H9 (cell line): ENCODE measurements at regions not wholly inside any gene's neighbourhood (a gene's known extent, or its start where the extent isn't known, plus 50 kb on each side); places are given as distances from the start of the nearest gene placed in this dataset.

Source experiments
- DNase-seq: peaks from one replicate; pipeline ENCODE4 v3.0.0-alpha.2; 2017
- H2AFZ ChIP-seq: one replicate; pipeline ENCODE4 v1.6.1; 2013; ENCODE audit warnings: mild to moderate bottlenecking, low read length, control low read depth, moderate library complexity
- H2AK5ac ChIP-seq: 2 replicates; pipeline ENCODE4 v1.6.1; 2013; ENCODE audit warnings: low read length, control low read depth, mixed read lengths; ENCODE audit not compliant: insufficient read length
- H2BK120ac ChIP-seq: one replicate; pipeline ENCODE4 v1.6.1; 2013; ENCODE audit warnings: low read depth, mild to moderate bottlenecking, low read length, control low read depth, inconsistent platforms; ENCODE audit not compliant: poor library complexity, severe bottlenecking
- H2BK12ac ChIP-seq: 2 replicates; pipeline ENCODE4 v1.6.1; 2013; ENCODE audit warnings: low read length, control low read depth, mixed read lengths, low read depth; ENCODE audit not compliant: insufficient read length
- H2BK15ac ChIP-seq: 2 replicates; pipeline ENCODE4 v1.6.1; 2013; ENCODE audit warnings: low read depth, low read length, control low read depth
- H2BK20ac ChIP-seq: one replicate; pipeline ENCODE4 v1.6.1; 2013; ENCODE audit warnings: low read depth, mild to moderate bottlenecking, low read length, control low read depth, inconsistent platforms; ENCODE audit not compliant: poor library complexity, severe bottlenecking
- H2BK5ac ChIP-seq: 2 replicates; pipeline ENCODE4 v1.6.1; 2013; ENCODE audit warnings: low read length, control low read depth, mixed read lengths; ENCODE audit not compliant: insufficient read length
- H3K14ac ChIP-seq: 2 replicates; pipeline ENCODE4 v1.6.1; 2013; ENCODE audit warnings: low read length, control low read depth; ENCODE audit not compliant: insufficient read depth
- H3K18ac ChIP-seq: 2 replicates; pipeline ENCODE4 v1.6.1; 2013; ENCODE audit warnings: low read depth, mild to moderate bottlenecking, mixed read lengths, low read length, control low read depth; ENCODE audit not compliant: insufficient read length
- H3K23ac ChIP-seq: 2 replicates; pipeline ENCODE4 v1.6.1; 2013; ENCODE audit warnings: low read length, control low read depth, mixed read lengths, low read depth; ENCODE audit not compliant: insufficient read length
- H3K23me2 ChIP-seq: 2 replicates; pipeline ENCODE4 v1.6.1; 2013; ENCODE audit warnings: low read depth, mild to moderate bottlenecking, mixed read lengths, low read length, control low read depth; ENCODE audit not compliant: insufficient read length, poor library complexity, severe bottlenecking
- H3K27ac ChIP-seq: 2 replicates; pipeline ENCODE4 v1.5.1; 2013; ENCODE audit warnings: low read length, control low read depth, mixed read lengths, low read depth; ENCODE audit not compliant: insufficient read length
- H3K27me3 ChIP-seq: 2 replicates; pipeline ENCODE4 v1.6.1; 2013; ENCODE audit warnings: low read length, control low read depth, inconsistent platforms; ENCODE audit not compliant: insufficient read depth
- H3K4ac ChIP-seq: 2 replicates; pipeline ENCODE4 v1.6.1; 2013; ENCODE audit warnings: low read depth, mild to moderate bottlenecking, control low read depth, inconsistent platforms, low read length, moderate library complexity
- H3K4me1 ChIP-seq: 2 replicates; pipeline ENCODE4 v1.6.1; 2013; ENCODE audit warnings: low read length, control low read depth, inconsistent platforms; ENCODE audit not compliant: insufficient read depth
- H3K4me2 ChIP-seq: 2 replicates; pipeline ENCODE4 v1.6.1; 2013; ENCODE audit warnings: low read length, control low read depth, mixed read lengths; ENCODE audit not compliant: insufficient read length, insufficient read depth
- H3K56ac ChIP-seq: 2 replicates; pipeline ENCODE4 v1.6.1; 2013; ENCODE audit warnings: low read depth, mild to moderate bottlenecking, mixed read lengths, low read length, control low read depth; ENCODE audit not compliant: insufficient read length
- H3K79me1 ChIP-seq: 2 replicates; pipeline ENCODE4 v1.6.1; 2013; ENCODE audit warnings: low read depth, mild to moderate bottlenecking, moderate library complexity, low read length, control low read depth, inconsistent platforms; ENCODE audit not compliant: insufficient read depth, poor library complexity, severe bottlenecking
- H3K79me2 ChIP-seq: 2 replicates; pipeline ENCODE4 v1.6.1; 2013; ENCODE audit warnings: low read length, control low read depth, inconsistent platforms; ENCODE audit not compliant: insufficient read depth
- H3K9ac ChIP-seq: 2 replicates; pipeline ENCODE4 v1.6.1; 2013; ENCODE audit warnings: low read length, control low read depth, mixed read lengths; ENCODE audit not compliant: insufficient read length; ENCODE audit errors: extremely low read depth
- H3K9me3 ChIP-seq: one replicate; pipeline ENCODE4 v1.6.1; 2013; ENCODE audit warnings: low read depth, low read length, inconsistent platforms; ENCODE audit not compliant: control insufficient read depth
- H3T11ph ChIP-seq: one replicate; pipeline ENCODE4 v1.6.1; 2013; ENCODE audit warnings: mild to moderate bottlenecking, low read length, control low read depth, inconsistent platforms
- H4K20me1 ChIP-seq: one replicate; pipeline ENCODE4 v1.6.1; 2013; ENCODE audit not compliant: control insufficient read depth, insufficient read length, insufficient read depth
- H4K5ac ChIP-seq: 2 replicates; pipeline ENCODE4 v1.6.1; 2013; ENCODE audit warnings: low read depth, mild to moderate bottlenecking, mixed read lengths, low read length, control low read depth; ENCODE audit not compliant: insufficient read length
- H4K8ac ChIP-seq: replicated peaks from 2 replicates; pipeline ENCODE4 v1.6.1; 2013; ENCODE audit warnings: low read length, control low read depth, mixed read lengths, low read depth; ENCODE audit not compliant: insufficient read length
- H4K91ac ChIP-seq: 2 replicates; pipeline ENCODE4 v1.6.1; 2013; ENCODE audit warnings: low read depth, mild to moderate bottlenecking, moderate library complexity, mixed read lengths, low read length, control low read depth; ENCODE audit not compliant: insufficient read length
- H3K27ac Mint-ChIP-seq, 3 experiments: 2 replicates in 2 of 3; 3 replicates in 1 of 3; pipeline ENCODE4 v1.8.0; 2020 to 2021; ENCODE audit warnings: mixed read lengths in 3 of 3, mild to moderate bottlenecking in 1 of 3, moderate library complexity in 1 of 3
- H3K27me3 Mint-ChIP-seq: 2 replicates; pipeline ENCODE4 v1.8.0; 2021; ENCODE audit warnings: low read depth, mild to moderate bottlenecking, moderate library complexity, mixed read lengths
- H3K36me3 Mint-ChIP-seq, 3 experiments: 2 replicates in 2 of 3; 3 replicates in 1 of 3; pipeline ENCODE4 v1.8.0; 2020 to 2021; ENCODE audit warnings: low read depth in 3 of 3, mixed read lengths in 3 of 3; ENCODE audit not compliant: insufficient read depth in 1 of 3
- H3K4me1 Mint-ChIP-seq, 2 experiments: 2 replicates each; pipeline ENCODE4 v1.8.0; 2020; ENCODE audit warnings: mixed read lengths in 2 of 2
- H3K4me3 Mint-ChIP-seq, 2 experiments: 2 replicates in 1 of 2; 3 replicates in 1 of 2; pipeline ENCODE4 v1.8.0; 2020 to 2021; ENCODE audit warnings: mild to moderate bottlenecking in 2 of 2, mixed read lengths in 2 of 2, moderate library complexity in 1 of 2
- H3K9me3 Mint-ChIP-seq, 2 experiments: 2 replicates in 1 of 2; 3 replicates in 1 of 2; pipeline ENCODE4 v1.8.0; 2020; ENCODE audit warnings: mild to moderate bottlenecking in 2 of 2, mixed read lengths in 2 of 2, moderate library complexity in 1 of 2
- CTCF ChIP-seq: fragments of 200-600 bp; sonication (generic); conservative IDR thresholded peaks from 3 replicates; pipeline ENCODE4 v1.8.0; 2021; ENCODE audit warnings: antibody characterized with exemption, mild to moderate bottlenecking
- WGBS: extraction: QIAGEN DNeasy Blood & Tissue Kit; methylation state at CpG from one replicate; pipeline ENCODE4 v1.1.7; 2013; ENCODE audit warnings: missing lambda C conversion rate, low lambda C conversion rate, mixed read lengths; ENCODE audit not compliant: insufficient read length; ENCODE audit errors: extremely low coverage; 5-methylcytosine and 5-hydroxymethylcytosine counted together

- WGBS: no CpG with 5 or more reads among the region's 2 CpGs
- Histone ChIP-seq H2BK12ac (no peak overlapping the region), H3T11ph (no peak overlapping the region), H4K5ac (no peak overlapping the region), H3K79me2 (no peaks in the 10 kb centered on the region), H3K56ac (no peak overlapping the region), H3K14ac (no peak overlapping the region), H3K9me3 (no peaks in the 10 kb centered on the region), H4K91ac (no peak overlapping the region), H3K27ac (no peak overlapping the region), H2BK15ac (no peak overlapping the region), H2BK5ac (no peak overlapping the region), H3K4me1 (0 out of 2 replicates have a peak, but pooled peaks cover 2% of the 10 kb centered on the region), H2AK5ac (no peak overlapping the region), H3K9ac (no peak overlapping the region), H3K27me3 (no peaks in the 10 kb centered on the region), H3K23ac (no peak overlapping the region), H3K4me2 (no peak overlapping the region), H3K23me2 (no peaks in the 10 kb centered on the region), H4K20me1 (no peaks in the 10 kb centered on the region), H3K18ac (no peak overlapping the region), H2BK120ac (no peak overlapping the region), H2AFZ (no peak overlapping the region), H3K79me1 (no peaks in the 10 kb centered on the region), H4K8ac (no peak overlapping the region), H2BK20ac (no peak overlapping the region), H3K4ac (no peak overlapping the region)
- Mint-ChIP-seq H3K4me1 (peaks cover 9 to 11% of the 10 kb centered on the region in 2 experiments), H3K27me3 (no peaks in the 10 kb centered on the region), H3K27ac (no peak overlapping the region), H3K9me3 (no peaks in the 10 kb centered on the region), H3K36me3 (no peaks in the 10 kb centered on the region; a peak in 2 of 7 replicates), H3K4me3 (no peak overlapping the region)
- no peak for TF ChIP-seq CTCF
- no peak for DNase-seq
These were observed 83.0 kb upstream of the ZDHHC17 start for GRCh38 chr12:76680940-76681339.
